ENCODE measurements at regions not wholly inside any gene's neighbourhood (a gene's known extent, or its start where the extent isn't known, plus 50 kb on each side); places are given as distances from the start of the nearest gene placed in this dataset.

DNA sequence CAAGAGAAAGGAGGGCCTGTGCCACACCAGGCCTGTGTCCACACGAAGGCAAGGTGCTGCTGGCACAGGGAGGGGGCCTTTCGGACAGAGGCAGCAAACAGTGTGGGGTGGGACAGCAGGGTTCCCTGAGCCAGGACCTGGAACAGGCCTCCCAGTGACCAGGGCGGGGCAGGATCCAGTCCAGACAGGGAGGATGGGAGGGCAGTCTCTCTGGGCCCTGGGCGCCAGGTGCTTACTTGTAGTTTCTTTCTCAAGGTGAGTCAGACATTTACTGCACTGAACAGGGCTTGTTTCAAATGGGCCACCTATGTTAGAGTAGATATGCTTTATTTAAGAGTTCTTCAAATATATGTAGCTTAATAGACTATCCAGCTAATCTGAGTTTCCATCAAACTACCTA lies 52.8 kb upstream of the STUM start:
- H3K9me3 Mint-ChIP-seq = no peaks in the 10 kb centered on the region
- H3K4me3 Mint-ChIP-seq = no peak overlapping the region
- TF ChIP-seq, protein P1, sequence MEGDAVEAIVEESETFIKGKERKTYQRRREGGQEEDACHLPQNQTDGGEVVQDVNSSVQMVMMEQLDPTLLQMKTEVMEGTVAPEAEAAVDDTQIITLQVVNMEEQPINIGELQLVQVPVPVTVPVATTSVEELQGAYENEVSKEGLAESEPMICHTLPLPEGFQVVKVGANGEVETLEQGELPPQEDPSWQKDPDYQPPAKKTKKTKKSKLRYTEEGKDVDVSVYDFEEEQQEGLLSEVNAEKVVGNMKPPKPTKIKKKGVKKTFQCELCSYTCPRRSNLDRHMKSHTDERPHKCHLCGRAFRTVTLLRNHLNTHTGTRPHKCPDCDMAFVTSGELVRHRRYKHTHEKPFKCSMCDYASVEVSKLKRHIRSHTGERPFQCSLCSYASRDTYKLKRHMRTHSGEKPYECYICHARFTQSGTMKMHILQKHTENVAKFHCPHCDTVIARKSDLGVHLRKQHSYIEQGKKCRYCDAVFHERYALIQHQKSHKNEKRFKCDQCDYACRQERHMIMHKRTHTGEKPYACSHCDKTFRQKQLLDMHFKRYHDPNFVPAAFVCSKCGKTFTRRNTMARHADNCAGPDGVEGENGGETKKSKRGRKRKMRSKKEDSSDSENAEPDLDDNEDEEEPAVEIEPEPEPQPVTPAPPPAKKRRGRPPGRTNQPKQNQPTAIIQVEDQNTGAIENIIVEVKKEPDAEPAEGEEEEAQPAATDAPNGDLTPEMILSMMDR (IDR thresholded peaks at IDR 0.05) = no peak
- ATAC-seq (ENCODE audit: low read depth) (no peak), DNase-seq (no peak)
- no peak overlapping the region for H3K27ac Mint-ChIP-seq
- H3K36me3 Mint-ChIP-seq (ENCODE audit: low read depth) = no peaks in the 10 kb centered on the region
- intact Hi-C loops (cut with micrococcal nuclease) = no loop called here
- H3K4me1 Mint-ChIP-seq = peaks cover 7% of the 10 kb centered on the region
- CTCF ChIA-PET = no interaction called here
- POLR2A ChIA-PET = interaction anchor here (0.6 kb wide), 1 partner anchor 259 kb away, joined by 11 read pairs; no protein-coding TSS in a partner anchor
- peaks cover under 1% of the 10 kb centered on the region for H3K27me3 Mint-ChIP-seq

DNA sequence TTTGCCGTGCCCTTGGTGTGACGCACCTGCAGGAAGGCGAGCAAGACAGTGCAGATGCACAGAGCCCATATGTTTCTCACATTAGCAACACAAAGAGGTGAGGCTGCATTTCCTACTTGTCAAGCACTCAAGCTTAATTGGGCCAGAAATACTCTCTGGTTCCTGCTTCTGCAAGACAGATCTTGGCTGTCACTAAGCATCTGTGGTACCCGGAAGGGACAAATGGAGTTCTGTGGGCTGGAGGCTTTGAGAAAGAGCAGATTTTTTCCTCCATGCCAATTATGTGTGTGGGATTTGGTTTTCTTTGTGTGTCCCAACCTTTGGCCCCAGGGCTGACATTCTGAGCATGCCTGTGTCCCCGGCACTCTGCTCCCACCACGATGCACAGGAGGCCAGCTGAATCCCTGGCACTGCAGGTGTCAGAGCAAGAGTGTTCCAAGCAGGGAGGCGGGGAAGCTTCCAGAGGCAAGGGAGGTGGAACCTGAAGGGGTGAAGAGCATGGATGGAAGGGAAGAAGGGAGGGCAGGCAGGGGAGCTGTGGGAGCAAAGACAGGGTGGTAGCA lies 52.0 kb upstream of the STUM start:
- no peak for ATAC-seq (ENCODE audit: low read depth)
- TF ChIP-seq, protein P1 (IDR thresholded peaks at IDR 0.05) = no peak
- Mint-ChIP-seq H3K9me3 (no peaks in the 10 kb centered on the region), H3K4me1 (peaks cover 3% of the 10 kb centered on the region), H3K36me3 (ENCODE audit: low read depth) (no peaks in the 10 kb centered on the region), H3K4me3 (no peak overlapping the region), H3K27me3 (peaks cover 3% of the 10 kb centered on the region), H3K27ac (no peak overlapping the region)
- DNase-seq = no peak
- intact Hi-C loops (cut with micrococcal nuclease) = no loop called here
- POLR2A ChIA-PET = no interaction called here
- CTCF ChIA-PET = no interaction called here

DNA sequence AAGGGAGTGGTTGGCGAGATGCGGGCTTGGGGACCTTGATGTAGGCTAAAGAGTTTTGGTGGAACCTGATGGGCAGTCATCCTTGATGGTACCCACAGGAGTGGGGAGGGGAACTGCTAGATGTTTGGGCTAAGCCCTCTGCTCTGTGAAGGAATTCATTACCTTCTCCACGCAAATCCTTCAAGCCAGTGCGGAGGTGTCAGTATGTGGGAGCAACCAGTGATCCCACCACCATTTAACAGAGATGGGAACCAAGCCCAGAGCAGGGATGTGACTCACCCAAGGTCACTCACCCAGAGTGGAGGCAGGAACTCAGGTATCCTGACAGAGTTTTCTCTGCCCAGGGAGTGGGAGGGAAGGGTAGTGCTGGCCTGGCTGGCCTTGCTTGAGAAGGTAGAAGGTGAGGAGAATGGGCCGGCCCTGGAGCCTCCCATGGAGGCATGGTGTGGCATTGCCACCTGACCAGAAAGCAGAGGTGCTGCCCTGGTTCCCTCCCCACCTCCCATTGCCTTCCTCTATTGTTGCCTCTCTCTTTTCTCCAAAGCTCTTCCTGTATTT lies 51.2 kb upstream of the STUM start:
- POLR2A ChIA-PET = no interaction called here
- H3K4me3 Mint-ChIP-seq = no peak overlapping the region
- H3K9me3 Mint-ChIP-seq = no peaks in the 10 kb centered on the region
- TF ChIP-seq, protein P1 (IDR thresholded peaks at IDR 0.05) = no peak
- H3K27ac Mint-ChIP-seq = no peak overlapping the region
- intact Hi-C loops (cut with micrococcal nuclease) = no loop called here
- peaks cover 8% of the 10 kb centered on the region for H3K27me3 Mint-ChIP-seq
- no peaks in the 10 kb centered on the region for H3K36me3 Mint-ChIP-seq (ENCODE audit: low read depth)
- DNase-seq (no peak), ATAC-seq (ENCODE audit: low read depth) (no peak)
- CTCF ChIA-PET = no interaction called here
- H3K4me1 Mint-ChIP-seq = no peaks in the 10 kb centered on the region

DNA sequence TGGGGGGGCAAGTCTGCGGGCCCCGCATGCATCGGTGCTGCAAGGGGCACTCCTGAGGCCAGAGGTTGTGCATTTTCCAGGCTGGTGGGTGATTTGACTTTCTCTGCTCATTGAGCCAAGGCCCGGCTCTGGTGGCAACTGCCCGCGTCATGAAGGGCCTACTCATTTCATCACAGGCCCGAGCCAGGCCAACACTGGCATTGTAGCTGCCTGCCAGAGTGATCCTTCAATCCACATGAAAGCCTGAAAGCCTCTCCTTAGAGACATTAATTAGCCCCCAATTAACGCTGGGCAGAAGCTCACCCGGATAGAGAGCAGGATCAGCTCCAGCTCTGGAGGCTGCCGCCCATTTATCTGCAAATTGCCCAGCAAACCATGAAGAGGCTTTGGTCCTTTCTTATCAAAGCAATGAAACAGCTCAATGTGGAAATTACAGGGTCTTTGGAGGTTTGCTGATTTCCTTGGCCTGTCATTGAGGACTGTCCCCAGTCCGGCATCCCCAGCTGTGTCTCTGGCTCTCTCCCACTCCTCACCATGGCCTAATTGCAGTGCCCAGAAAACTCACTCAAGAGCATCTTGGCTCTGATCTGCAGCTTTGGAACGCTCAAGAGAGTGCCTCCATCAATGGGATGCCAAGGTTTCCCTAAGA lies 50.4 kb upstream of the STUM start:
- ATAC-seq (ENCODE audit: low read depth) (no peak), DNase-seq (no peak)
- TF ChIP-seq, protein P1 (IDR thresholded peaks at IDR 0.05) = no peak
- H3K27ac Mint-ChIP-seq = no peak overlapping the region
- ChIA-PET POLR2A (no interaction called here), CTCF (no interaction called here)
- H3K9me3 Mint-ChIP-seq = no peaks in the 10 kb centered on the region
- intact Hi-C loops (cut with micrococcal nuclease) = no loop called here
- H3K4me3 Mint-ChIP-seq = no peak overlapping the region
- no peaks in the 10 kb centered on the region for H3K36me3 Mint-ChIP-seq (ENCODE audit: low read depth)
- no peaks in the 10 kb centered on the region for H3K4me1 Mint-ChIP-seq
- peaks cover 8% of the 10 kb centered on the region for H3K27me3 Mint-ChIP-seq

DNA sequence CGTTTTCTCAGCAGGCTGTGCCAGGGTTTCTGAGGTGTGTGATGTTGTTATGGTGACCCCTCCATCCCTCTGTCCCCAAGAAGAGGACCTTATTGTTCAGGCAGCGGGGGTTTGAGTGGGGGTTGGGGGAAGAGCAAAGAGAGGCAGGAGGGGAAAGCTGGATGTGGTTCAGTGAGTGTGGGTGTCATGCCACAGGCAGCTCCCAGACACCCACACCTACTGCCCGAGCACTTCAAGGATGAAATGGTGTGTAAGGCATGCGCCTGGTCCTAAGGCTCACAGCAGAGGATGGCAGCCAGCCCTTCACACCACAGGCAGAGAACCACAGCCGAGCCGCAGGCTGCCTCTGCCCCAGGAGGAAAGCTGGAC lies 49.9 kb upstream of the STUM start:
- CTCF ChIA-PET = no interaction called here
- Mint-ChIP-seq H3K27me3 (peaks cover 8% of the 10 kb centered on the region), H3K9me3 (no peaks in the 10 kb centered on the region), H3K4me1 (no peaks in the 10 kb centered on the region), H3K4me3 (no peak overlapping the region), H3K27ac (no peak overlapping the region), H3K36me3 (ENCODE audit: low read depth) (no peaks in the 10 kb centered on the region)
- ATAC-seq (ENCODE audit: low read depth) (no peak), DNase-seq (no peak)
- intact Hi-C loops (cut with micrococcal nuclease) = no loop called here
- POLR2A ChIA-PET = no interaction called here
- TF ChIP-seq, protein P1 (IDR thresholded peaks at IDR 0.05) = no peak

Measured in activated B cell treated with CpG ODN at 0.5 μM for 24 hours (primary cell).